Activated B cell treated with CpG ODN at 0.5 μM for 24 hours (primary cell): ENCODE measurements at regions not wholly inside any gene's neighbourhood (a gene's known extent, or its start where the extent isn't known, plus 50 kb on each side); places are given as distances from the start of the nearest gene placed in this dataset.
"Not testable (repeated sequence)": the region's sequence is repeated elsewhere in the genome, so short reads cannot be mapped to it uniquely, and the experiment has no call there.

Experiments
- ATAC-seq: fragments of 200-7000 bp; cut with Tn5 transposase; one replicate; pipeline ENCODE4 v1.10.0; 2021; ENCODE audit warnings: low read depth, mild to moderate bottlenecking, moderate library complexity
- CTCF ChIA-PET: fragments of 350-600 bp; sonication (Branson Sonifier 250); formaldehyde crosslinking; loops from one replicate; lab custom pipeline; 2021; ENCODE audit warnings: antibody characterized with exemption; lab: Charles Lee
- POLR2A ChIA-PET: fragments of 350-600 bp; sonication (Branson Sonifier 250); formaldehyde crosslinking; loops from one replicate; lab custom pipeline; 2021; ENCODE audit warnings: antibody characterized with exemption; lab: Charles Lee
- DNase-seq: peaks from one replicate; pipeline ENCODE4 v3.0.0; 2022
- H3K27ac Mint-ChIP-seq: one replicate; pipeline ENCODE4 v1.8.0; 2020; ENCODE audit warnings: mixed read lengths
- H3K27me3 Mint-ChIP-seq: one replicate; pipeline ENCODE4 v1.8.0; 2021; ENCODE audit warnings: mixed read lengths
- H3K36me3 Mint-ChIP-seq: one replicate; pipeline ENCODE4 v1.8.0; 2021; ENCODE audit warnings: low read depth, mixed read lengths
- H3K4me1 Mint-ChIP-seq: one replicate; pipeline ENCODE4 v1.8.0; 2021; ENCODE audit warnings: mixed read lengths
- H3K4me3 Mint-ChIP-seq: one replicate; pipeline ENCODE4 v1.8.0; 2020; ENCODE audit warnings: mild to moderate bottlenecking, mixed read lengths
- H3K9me3 Mint-ChIP-seq: one replicate; pipeline ENCODE4 v1.8.0; 2020; ENCODE audit warnings: mixed read lengths
- intact Hi-C: fragments of 100-400 bp; cut with micrococcal nuclease; formaldehyde crosslinking; loops from one replicate; pipeline ENCODE4 v1.15.1; 2024
- TF ChIP-seq, protein P1 (sequence below): fragments of 200-600 bp; IDR thresholded peaks from one replicate; pipeline ENCODE4 v1.8.0; 2022; ENCODE audit warnings: antibody characterized with exemption, mild to moderate bottlenecking

DNA sequence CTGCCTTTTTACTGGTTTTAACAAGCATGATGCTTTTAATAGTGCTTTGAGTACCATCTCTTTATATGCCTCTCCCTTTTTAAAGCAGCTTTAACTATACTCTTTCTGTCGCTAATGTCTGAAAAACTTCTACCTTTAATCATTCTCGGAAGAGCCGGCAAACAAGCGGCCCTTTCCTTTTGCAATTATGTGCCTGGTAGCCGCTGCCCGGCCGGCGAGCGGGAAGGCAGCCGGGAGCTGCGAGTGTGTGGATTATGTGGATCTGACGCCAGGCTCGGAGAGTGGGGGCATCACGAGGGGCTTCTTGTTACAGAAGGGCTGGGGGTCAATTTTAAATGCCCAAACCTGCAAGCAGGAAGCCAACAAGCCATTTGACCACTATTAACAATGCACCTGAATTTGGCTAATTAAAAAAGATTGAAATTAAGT lies 120.9 kb downstream of the BUB3 start:
- no peak for DNase-seq
- TF ChIP-seq, protein P1, sequence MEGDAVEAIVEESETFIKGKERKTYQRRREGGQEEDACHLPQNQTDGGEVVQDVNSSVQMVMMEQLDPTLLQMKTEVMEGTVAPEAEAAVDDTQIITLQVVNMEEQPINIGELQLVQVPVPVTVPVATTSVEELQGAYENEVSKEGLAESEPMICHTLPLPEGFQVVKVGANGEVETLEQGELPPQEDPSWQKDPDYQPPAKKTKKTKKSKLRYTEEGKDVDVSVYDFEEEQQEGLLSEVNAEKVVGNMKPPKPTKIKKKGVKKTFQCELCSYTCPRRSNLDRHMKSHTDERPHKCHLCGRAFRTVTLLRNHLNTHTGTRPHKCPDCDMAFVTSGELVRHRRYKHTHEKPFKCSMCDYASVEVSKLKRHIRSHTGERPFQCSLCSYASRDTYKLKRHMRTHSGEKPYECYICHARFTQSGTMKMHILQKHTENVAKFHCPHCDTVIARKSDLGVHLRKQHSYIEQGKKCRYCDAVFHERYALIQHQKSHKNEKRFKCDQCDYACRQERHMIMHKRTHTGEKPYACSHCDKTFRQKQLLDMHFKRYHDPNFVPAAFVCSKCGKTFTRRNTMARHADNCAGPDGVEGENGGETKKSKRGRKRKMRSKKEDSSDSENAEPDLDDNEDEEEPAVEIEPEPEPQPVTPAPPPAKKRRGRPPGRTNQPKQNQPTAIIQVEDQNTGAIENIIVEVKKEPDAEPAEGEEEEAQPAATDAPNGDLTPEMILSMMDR, result no peak
- peaks cover 4% of the 10 kb centered on the region for H3K9me3 Mint-ChIP-seq
- H3K4me3 Mint-ChIP-seq, result no peak overlapping the region
- no peaks in the 10 kb centered on the region for H3K4me1 Mint-ChIP-seq
- no peak for ATAC-seq
- intact Hi-C loops, result no loop called here
- H3K36me3 Mint-ChIP-seq, result no peaks in the 10 kb centered on the region
- H3K27me3 Mint-ChIP-seq, result peaks cover 17% of the 10 kb centered on the region
- POLR2A ChIA-PET, result no interaction called here
- no peak overlapping the region for H3K27ac Mint-ChIP-seq
- CTCF ChIA-PET, result no interaction called here

DNA sequence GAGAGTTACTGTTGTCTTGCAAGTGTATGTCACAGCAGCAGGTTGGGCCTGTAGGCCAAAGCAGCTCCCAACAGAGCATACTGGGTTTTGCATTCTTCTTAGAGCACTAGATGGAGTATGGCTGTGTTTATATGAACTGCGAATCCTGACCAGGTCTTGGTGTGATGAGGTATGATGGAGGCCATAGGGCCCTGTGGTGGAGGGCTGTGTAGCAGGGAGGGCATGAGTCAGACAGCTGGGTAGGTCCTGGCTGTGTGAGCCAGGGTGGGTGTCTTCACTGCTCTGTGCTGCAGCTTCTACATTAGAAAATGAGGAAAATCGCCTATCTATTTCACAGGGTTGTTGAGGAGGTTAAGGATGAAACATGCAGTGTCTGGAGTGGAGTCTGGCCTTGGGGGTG lies 124.2 kb downstream of the BUB3 start:
- Mint-ChIP-seq H3K27me3 (peaks cover 17% of the 10 kb centered on the region), H3K4me1 (no peaks in the 10 kb centered on the region), H3K36me3 (no peaks in the 10 kb centered on the region), H3K4me3 (no peak overlapping the region), H3K27ac (no peak overlapping the region), H3K9me3 (peaks cover 4% of the 10 kb centered on the region)
- ChIA-PET POLR2A (no interaction called here), CTCF (no interaction called here)
- ATAC-seq, result no peak
- DNase-seq, result no peak
- intact Hi-C loops, result no loop called here
- TF ChIP-seq, protein P1, result no peak

DNA sequence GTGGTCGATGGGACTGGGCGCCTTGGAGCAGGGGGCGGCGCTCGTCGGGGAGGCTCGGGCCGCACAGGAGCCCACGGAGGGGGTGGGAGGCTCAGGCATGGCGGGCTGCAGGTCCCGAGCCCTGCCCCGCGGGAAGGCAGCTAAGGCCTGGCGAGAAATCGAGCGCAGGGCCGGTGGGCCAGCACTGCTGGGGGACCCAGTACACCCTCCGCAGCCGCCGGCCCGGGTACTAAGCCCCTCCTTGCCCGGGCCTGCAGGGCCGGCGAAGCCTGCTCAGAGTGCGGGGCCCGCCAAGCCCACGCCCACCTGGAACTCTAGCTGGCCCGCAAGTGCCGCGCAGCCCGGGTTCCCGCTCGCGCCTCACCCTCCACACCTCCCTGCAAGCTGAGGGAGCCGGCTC lies 129.2 kb downstream of the BUB3 start:
- POLR2A ChIA-PET, intact Hi-C loops, H3K36me3 Mint-ChIP-seq, H3K4me1 Mint-ChIP-seq, ATAC-seq, H3K27ac Mint-ChIP-seq, CTCF ChIA-PET, H3K4me3 Mint-ChIP-seq, H3K27me3 Mint-ChIP-seq, H3K9me3 Mint-ChIP-seq, DNase-seq: not testable (repeated sequence)

DNA sequence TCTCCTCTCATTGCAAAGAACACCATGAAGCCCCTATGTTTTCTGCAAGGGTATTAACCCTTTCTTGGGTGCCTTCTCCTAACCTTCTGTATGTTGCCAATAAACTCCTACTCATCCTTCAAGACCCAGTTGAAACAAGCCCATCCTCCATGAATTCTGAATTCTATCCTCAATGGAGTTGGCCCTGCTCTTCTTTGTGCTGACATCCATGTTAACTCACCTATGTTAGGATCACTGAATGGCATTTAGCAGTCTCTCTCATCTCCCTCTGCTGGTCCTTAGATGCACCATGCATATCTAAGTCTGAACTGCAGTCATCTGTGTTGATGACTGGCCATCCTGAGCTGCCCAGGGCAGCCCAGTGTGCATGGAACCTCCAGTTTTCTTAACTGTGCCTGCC lies 129.8 kb downstream of the BUB3 start:
- POLR2A ChIA-PET, result no interaction called here
- DNase-seq, result no peak
- TF ChIP-seq, protein P1, result no peak
- no peak for ATAC-seq
- intact Hi-C loops, result no loop called here
- Mint-ChIP-seq H3K4me1 (no peaks in the 10 kb centered on the region), H3K27ac (no peak overlapping the region), H3K9me3 (no peaks in the 10 kb centered on the region), H3K4me3 (no peak overlapping the region), H3K36me3 (no peaks in the 10 kb centered on the region), H3K27me3 (no peaks in the 10 kb centered on the region)
- CTCF ChIA-PET, result no interaction called here

DNA sequence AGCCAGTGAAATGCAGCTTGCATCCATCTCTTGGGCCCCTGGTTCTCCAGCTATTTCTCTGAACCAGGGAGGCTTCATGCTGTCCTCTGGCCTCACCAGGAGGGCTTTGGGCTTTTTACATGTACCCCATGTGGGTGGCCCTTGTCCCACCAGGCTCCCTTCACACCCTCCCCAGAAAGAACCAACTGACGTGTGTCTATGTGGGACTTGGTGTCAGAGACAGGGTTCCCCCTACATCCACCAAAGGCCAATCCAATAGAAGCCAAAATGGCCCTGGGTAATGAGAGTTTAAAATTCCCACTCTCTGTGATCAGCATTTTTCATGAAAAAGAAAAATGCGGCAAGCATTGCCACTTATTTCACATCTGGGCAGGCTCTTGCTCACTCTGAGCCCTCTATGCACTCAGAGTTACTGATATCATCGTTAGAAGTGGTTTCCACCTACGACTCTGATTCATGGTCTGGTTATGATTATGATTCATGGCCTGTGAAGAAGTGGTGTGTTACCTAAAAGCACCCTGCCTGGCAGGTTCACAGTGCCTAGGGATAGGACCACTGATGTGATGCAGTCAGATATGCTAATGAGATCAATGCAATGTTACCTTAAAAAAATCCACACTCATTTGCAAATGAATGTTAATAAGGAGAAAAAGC lies 133.5 kb downstream of the BUB3 start:
- Mint-ChIP-seq H3K27ac (no peak overlapping the region), H3K4me3 (no peak overlapping the region), H3K9me3 (peaks cover 12% of the 10 kb centered on the region), H3K36me3 (no peaks in the 10 kb centered on the region), H3K27me3 (no peaks in the 10 kb centered on the region), H3K4me1 (no peaks in the 10 kb centered on the region)
- no peak for DNase-seq
- intact Hi-C loops, result no loop called here
- ChIA-PET POLR2A (no interaction called here), CTCF (no interaction called here)
- no peak for ATAC-seq
- TF ChIP-seq, protein P1, result no peak

DNA sequence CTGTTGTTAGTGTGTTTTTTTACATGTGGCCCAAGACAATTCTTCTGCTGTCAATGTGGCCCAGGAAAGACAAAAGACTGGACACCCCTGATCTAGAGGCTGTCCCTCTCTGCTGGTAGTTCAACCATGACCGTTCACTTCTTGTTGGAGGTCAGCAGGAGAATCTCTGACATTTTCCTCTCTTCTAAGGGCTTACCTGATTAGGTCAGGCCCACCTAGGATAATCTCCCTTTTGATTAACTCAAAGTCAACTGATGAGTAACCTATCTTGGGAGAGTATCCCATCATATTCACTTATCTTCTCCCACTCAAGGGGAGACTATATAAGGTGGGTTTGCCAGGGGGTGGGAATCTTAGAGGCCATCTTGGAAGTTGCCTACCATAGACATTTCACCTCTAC lies 135.2 kb downstream of the BUB3 start:
- no peak for DNase-seq
- POLR2A ChIA-PET, result no interaction called here
- TF ChIP-seq, protein P1, result no peak
- no peaks in the 10 kb centered on the region for H3K4me1 Mint-ChIP-seq
- intact Hi-C loops, result no loop called here
- CTCF ChIA-PET, result no interaction called here
- no peaks in the 10 kb centered on the region for H3K27me3 Mint-ChIP-seq
- H3K4me3 Mint-ChIP-seq, result no peak overlapping the region
- no peak overlapping the region for H3K27ac Mint-ChIP-seq
- ATAC-seq, result no peak
- peaks cover 12% of the 10 kb centered on the region for H3K9me3 Mint-ChIP-seq
- no peaks in the 10 kb centered on the region for H3K36me3 Mint-ChIP-seq
